ENCODE measurements at regions not wholly inside any gene's neighbourhood (a gene's known extent, or its start where the extent isn't known, plus 50 kb on each side); places are given as distances from the start of the nearest gene placed in this dataset.

GRCh38 chr11:111135101-111135500, 110.4 kb upstream of the POU2AF2 start (continued):
- TF ChIP-seq, protein P1, sequence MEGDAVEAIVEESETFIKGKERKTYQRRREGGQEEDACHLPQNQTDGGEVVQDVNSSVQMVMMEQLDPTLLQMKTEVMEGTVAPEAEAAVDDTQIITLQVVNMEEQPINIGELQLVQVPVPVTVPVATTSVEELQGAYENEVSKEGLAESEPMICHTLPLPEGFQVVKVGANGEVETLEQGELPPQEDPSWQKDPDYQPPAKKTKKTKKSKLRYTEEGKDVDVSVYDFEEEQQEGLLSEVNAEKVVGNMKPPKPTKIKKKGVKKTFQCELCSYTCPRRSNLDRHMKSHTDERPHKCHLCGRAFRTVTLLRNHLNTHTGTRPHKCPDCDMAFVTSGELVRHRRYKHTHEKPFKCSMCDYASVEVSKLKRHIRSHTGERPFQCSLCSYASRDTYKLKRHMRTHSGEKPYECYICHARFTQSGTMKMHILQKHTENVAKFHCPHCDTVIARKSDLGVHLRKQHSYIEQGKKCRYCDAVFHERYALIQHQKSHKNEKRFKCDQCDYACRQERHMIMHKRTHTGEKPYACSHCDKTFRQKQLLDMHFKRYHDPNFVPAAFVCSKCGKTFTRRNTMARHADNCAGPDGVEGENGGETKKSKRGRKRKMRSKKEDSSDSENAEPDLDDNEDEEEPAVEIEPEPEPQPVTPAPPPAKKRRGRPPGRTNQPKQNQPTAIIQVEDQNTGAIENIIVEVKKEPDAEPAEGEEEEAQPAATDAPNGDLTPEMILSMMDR (IDR thresholded peaks at IDR 0.05; ENCODE audit: low read depth, low read length, missing input control) = no peak

GRCh38 chr11:111128076-111128870, 117.3 kb upstream of the POU2AF2 start:
- DNase-seq (ENCODE audit: low spot score) = no peak
- Histone ChIP-seq H3K4me1 (ENCODE audit: control insufficient read depth in 4 of 4, insufficient read depth in 4 of 4, low read length in 3 of 4) (no peaks in the 10 kb centered on the region), H3K9ac (ENCODE audit: low read depth in 1 of 2, low read length in 2 of 2) (no peak overlapping the region), H3K27ac (ENCODE audit: low read depth in 1 of 2, low read length in 2 of 2) (no peak overlapping the region), H3K9me3 (ENCODE audit: control insufficient read depth in 4 of 4, low read length in 3 of 4) (no peaks in the 10 kb centered on the region), H3K36me3 (ENCODE audit: control insufficient read depth in 4 of 4, insufficient read depth in 3 of 4, low read depth in 1 of 4, low read length in 3 of 4) (no peaks in the 10 kb centered on the region), H3K27me3 (ENCODE audit: control insufficient read depth in 4 of 4, insufficient read depth in 4 of 4, low read length in 3 of 4) (no peaks in the 10 kb centered on the region), H3K4me3 (ENCODE audit: low read depth in 1 of 3, low read length in 3 of 3) (no peak overlapping the region)
- TF ChIP-seq TAF1 (conservative IDR thresholded peaks at IDR 0.05) (no peak), RAD21 (IDR thresholded peaks at IDR 0.05) (no peak), FOXA2 (IDR thresholded peaks at IDR 0.05) (no peak), FOXA1 (IDR thresholded peaks at IDR 0.05) (no peak), JUND (IDR thresholded peaks at IDR 0.05) (no peak), RXRA (IDR thresholded peaks at IDR 0.05) (no peak), NR2F2 (IDR thresholded peaks at IDR 0.05) (no peak), YY1 (IDR thresholded peaks at IDR 0.05) (no peak)
- TF ChIP-seq, protein P1 (IDR thresholded peaks at IDR 0.05; ENCODE audit: low read depth, low read length, missing input control) = no peak
- TF ChIP-seq, protein P2, sequence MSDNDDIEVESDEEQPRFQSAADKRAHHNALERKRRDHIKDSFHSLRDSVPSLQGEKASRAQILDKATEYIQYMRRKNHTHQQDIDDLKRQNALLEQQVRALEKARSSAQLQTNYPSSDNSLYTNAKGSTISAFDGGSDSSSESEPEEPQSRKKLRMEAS (IDR thresholded peaks at IDR 0.05) = no peak
- WGBS = 79% methylated on average over 3 of the region's 3 CpGs

GRCh38 chr11:111124724-111125123, 120.8 kb upstream of the POU2AF2 start:
- Histone ChIP-seq H3K4me3 (ENCODE audit: low read depth in 1 of 3, low read length in 3 of 3) (no peak overlapping the region), H3K27me3 (ENCODE audit: control insufficient read depth in 4 of 4, insufficient read depth in 4 of 4, low read length in 3 of 4) (no peaks in the 10 kb centered on the region), H3K4me1 (ENCODE audit: control insufficient read depth in 4 of 4, insufficient read depth in 4 of 4, low read length in 3 of 4) (no peaks in the 10 kb centered on the region), H3K9me3 (ENCODE audit: control insufficient read depth in 4 of 4, low read length in 3 of 4) (no peaks in the 10 kb centered on the region), H3K9ac (ENCODE audit: low read depth in 1 of 2, low read length in 2 of 2) (no peak overlapping the region), H3K27ac (ENCODE audit: low read depth in 1 of 2, low read length in 2 of 2) (no peak overlapping the region), H3K36me3 (ENCODE audit: control insufficient read depth in 4 of 4, insufficient read depth in 3 of 4, low read depth in 1 of 4, low read length in 3 of 4) (no peaks in the 10 kb centered on the region)
- 71% methylated on average over 1 of the region's 1 CpG for whole genome bisulfite sequencing
- TF ChIP-seq GABPA (IDR thresholded peaks at IDR 0.05 in 1 of 2, conservative IDR thresholded peaks at IDR 0.05 in 1 of 2) = no peak
- TF ChIP-seq RAD21 (IDR thresholded peaks at IDR 0.05) = no peak
- TF ChIP-seq, protein P2 (IDR thresholded peaks at IDR 0.05) = no peak
- no peak for TF ChIP-seq YY1 (IDR thresholded peaks at IDR 0.05)
- no peak for TF ChIP-seq SP1 (IDR thresholded peaks at IDR 0.05)
- no peak for DNase-seq (ENCODE audit: low spot score)
